ENCODE measurements at regions not wholly inside any gene's neighbourhood (a gene's known extent, or its start where the extent isn't known, plus 50 kb on each side); places are given as distances from the start of the nearest gene placed in this dataset.

- TF ChIP-seq POLR2AphosphoS5 (IDR thresholded peaks at IDR 0.05; ENCODE audit: insufficient read depth in 1 of 2, low read depth in 1 of 2), result no peak
- TF ChIP-seq POLR2A (IDR thresholded peaks at IDR 0.05), result no peak
- TF ChIP-seq CTCF (IDR thresholded peaks at IDR 0.05), result no peak
- no peaks in the 10 kb centered on the region for H3K36me3 ChIP-seq
- no peaks in the 10 kb centered on the region for H3K27me3 ChIP-seq
- no peak overlapping the region for H3K4me3 ChIP-seq
- H3K4me1 ChIP-seq, result peaks cover 4% of the 10 kb centered on the region
- no peak for DNase-seq (ENCODE audit: extremely low spot score in 2 of 2)
- no peaks in the 10 kb centered on the region for H3K9me3 ChIP-seq
- intact Hi-C loops (cut with DNase I), result no loop called here
- no peak overlapping the region for H3K27ac ChIP-seq
Measured at GRCh38 chr16:86929057-86929871, 350.9 kb downstream of the FOXL1 start.

GRCh38 chr16:86930001-86930400, 351.7 kb downstream of the FOXL1 start:
- no peak overlapping the region for H3K27ac ChIP-seq
- no peaks in the 10 kb centered on the region for H3K36me3 ChIP-seq
- no peak overlapping the region for H3K4me3 ChIP-seq
- DNase-seq (ENCODE audit: extremely low spot score in 2 of 2), result no peak
- intact Hi-C loops (cut with DNase I), result no loop called here
- H3K9me3 ChIP-seq, result no peaks in the 10 kb centered on the region
- TF ChIP-seq POLR2AphosphoS5 (IDR thresholded peaks at IDR 0.05; ENCODE audit: insufficient read depth in 1 of 2, low read depth in 1 of 2) (no peak), CTCF (IDR thresholded peaks at IDR 0.05) (no peak), POLR2A (IDR thresholded peaks at IDR 0.05) (no peak)
- H3K4me1 ChIP-seq, result peaks cover 4% of the 10 kb centered on the region
- no peaks in the 10 kb centered on the region for H3K27me3 ChIP-seq

GRCh38 chr16:86930663-86931373, 352.5 kb downstream of the FOXL1 start:
- Histone ChIP-seq H3K4me1 (peaks cover 4% of the 10 kb centered on the region), H3K4me3 (no peak overlapping the region)
- no peak for TF ChIP-seq POLR2A (IDR thresholded peaks at IDR 0.05)
- TF ChIP-seq CTCF (IDR thresholded peaks at IDR 0.05), result no peak
- no peak for TF ChIP-seq POLR2AphosphoS5 (IDR thresholded peaks at IDR 0.05; ENCODE audit: insufficient read depth in 1 of 2, low read depth in 1 of 2)

GRCh38 chr16:86931410-86931941, 353.1 kb downstream of the FOXL1 start:
- Histone ChIP-seq H3K27ac (no peak overlapping the region), H3K9me3 (no peaks in the 10 kb centered on the region), H3K4me3 (no peak overlapping the region), H3K4me1 (peaks cover 4% of the 10 kb centered on the region), H3K27me3 (no peaks in the 10 kb centered on the region), H3K36me3 (no peaks in the 10 kb centered on the region)
- intact Hi-C loops (cut with DNase I), result no loop called here
- TF ChIP-seq CTCF (IDR thresholded peaks at IDR 0.05) (no peak), POLR2AphosphoS5 (IDR thresholded peaks at IDR 0.05; ENCODE audit: insufficient read depth in 1 of 2, low read depth in 1 of 2) (no peak)
- DNase-seq (ENCODE audit: extremely low spot score in 2 of 2), result no peak

More at GRCh38 chr16:86930663-86931373, 352.5 kb downstream of the FOXL1 start:
- no peak for DNase-seq (ENCODE audit: extremely low spot score in 2 of 2)
- Histone ChIP-seq H3K36me3 (no peaks in the 10 kb centered on the region), H3K27ac (no peak overlapping the region), H3K9me3 (no peaks in the 10 kb centered on the region), H3K27me3 (no peaks in the 10 kb centered on the region)
- intact Hi-C loops (cut with DNase I), result no loop called here

All from vagina (tissue), 2 donors.